Panc1 (cell line): ENCODE measurements at regions not wholly inside any gene's neighbourhood (a gene's known extent, or its start where the extent isn't known, plus 50 kb on each side); places are given as distances from the start of the nearest gene placed in this dataset.

Source experiments
- ATAC-seq: fragments of 200-7000 bp; cut with Tn5 transposase; 2 replicates; pipeline ENCODE4 v1.9.1; 2020; ENCODE audit warnings: mild to moderate bottlenecking, moderate library complexity
- BruUV-seq: library from RNA; stranded (reverse); fragments of 400-500 nt; replicated peaks from 2 replicates; lab custom pipeline; 2021; lab: Mats Ljungman, UMichigan
- CTCF ChIA-PET: fragments of 300-600 bp; sonication (Branson Sonifier 250); formaldehyde crosslinking; loops from one replicate; lab custom pipeline; 2022; ENCODE audit warnings: antibody characterized with exemption; lab: Charles Lee
- POLR2A ChIA-PET: fragments of 300-600 bp; sonication (Branson Sonifier 250); formaldehyde crosslinking; loops from one replicate; lab custom pipeline; 2022; ENCODE audit warnings: antibody characterized with exemption; lab: Charles Lee
- DNase-seq: peaks from one replicate; pipeline ENCODE4 v3.0.0-alpha.2; 2010; ENCODE audit warnings: low read depth, low spot score
- H3K27ac ChIP-seq: 2 replicates; pipeline ENCODE4 v1.5.1; 2011; ENCODE audit warnings: mild to moderate bottlenecking, low read length, inconsistent platforms
- H3K27me3 ChIP-seq: fragments of 200-500 bp; sonication (Bioruptor generic); 2 replicates; pipeline ENCODE4 v1.6.0; 2014; ENCODE audit warnings: low read length, inconsistent platforms; ENCODE audit not compliant: control insufficient read depth, insufficient read depth
- H3K36me3 ChIP-seq: fragments of 200-500 bp; sonication (Bioruptor generic); 2 replicates; pipeline ENCODE4 v1.5.1; 2014; ENCODE audit warnings: inconsistent platforms, mild to moderate bottlenecking, low read length, moderate library complexity; ENCODE audit not compliant: control insufficient read depth, insufficient read depth
- H3K4me1 ChIP-seq: 2 replicates; pipeline ENCODE4 v1.5.1; 2011; ENCODE audit warnings: inconsistent platforms, mild to moderate bottlenecking, low read length, moderate library complexity; ENCODE audit not compliant: control insufficient read depth, insufficient read depth
- H3K4me3 ChIP-seq, 2 experiments: 2 replicates each; pipeline ENCODE4 v1.5.1; 2011 to 2012; ENCODE audit warnings: low read depth in 2 of 2, low read length in 2 of 2, mild to moderate bottlenecking in 2 of 2, inconsistent platforms in 1 of 2, moderate library complexity in 1 of 2
- H3K9me3 ChIP-seq: fragments of 200-500 bp; sonication (Bioruptor generic); 2 replicates; pipeline ENCODE4 v1.5.1; 2014; ENCODE audit warnings: low read depth, mild to moderate bottlenecking, inconsistent platforms, low read length, moderate library complexity; ENCODE audit not compliant: control insufficient read depth, insufficient read depth
- POLR2AphosphoS5 ChIP-seq: IDR thresholded peaks from 2 replicates; pipeline ENCODE4 v1.6.1; 2012; ENCODE audit warnings: mild to moderate bottlenecking, low read depth, low read length, moderate library complexity
- SIN3A ChIP-seq: IDR thresholded peaks from 2 replicates; pipeline ENCODE4 v1.6.1; 2012; ENCODE audit warnings: low read depth, mild to moderate bottlenecking, low read length, moderate library complexity, borderline replicate concordance; ENCODE audit not compliant: insufficient read depth
- TCF7L2 ChIP-seq: IDR thresholded peaks from 2 replicates; pipeline ENCODE4 v1.6.1; 2011; ENCODE audit warnings: mild to moderate bottlenecking, low read depth, low read length, inconsistent platforms
- in situ Hi-C: cut with HindIII; loops from 2 replicates; pipeline ENCODE4 v1.10.0; 2016; ENCODE audit warnings: low sequenced_read_pairs, low pct_unique_long_range_greater_than_20kb
- intact Hi-C: fragments of 100-400 bp; cut with micrococcal nuclease; formaldehyde crosslinking; loops from one replicate; pipeline ENCODE4 v1.10.0; 2022; ENCODE audit not compliant: unreplicated experiment
- TF ChIP-seq, protein P1 (sequence below), 2 experiments: IDR thresholded peaks; 2 replicates each; pipeline ENCODE4 v1.6.1; 2011 to 2012; ENCODE audit warnings: low read depth in 2 of 2, control low read depth in 1 of 2, low read length in 1 of 2, mild to moderate bottlenecking in 1 of 2, moderate library complexity in 1 of 2; ENCODE audit not compliant: insufficient read depth in 1 of 2
- TF ChIP-seq, protein P2 (sequence below): fragments of 450-650 bp; IDR thresholded peaks from 2 replicates; pipeline ENCODE4 v1.5.1; 2017; ENCODE audit warnings: mild to moderate bottlenecking

DNA sequence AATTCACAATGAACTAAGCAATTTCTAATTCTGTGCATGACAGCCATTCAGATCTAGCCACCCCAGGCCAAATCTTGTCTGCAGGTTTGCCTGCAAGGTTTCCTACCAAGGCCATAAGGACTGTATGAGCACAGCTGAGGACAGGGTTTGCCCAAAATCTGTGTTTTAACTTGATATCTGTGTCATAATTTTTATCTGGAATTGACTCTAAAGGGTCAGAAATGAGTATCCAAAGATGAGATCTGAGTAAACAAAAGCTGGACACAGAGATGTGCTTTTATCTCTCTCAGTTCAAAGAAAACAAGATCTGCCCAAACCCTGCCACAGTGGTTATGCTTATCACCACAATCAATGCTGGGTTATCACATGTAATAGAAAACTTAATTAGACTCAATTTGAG is 154.6 kb upstream of the COL8A1 start:
- H3K9me3 ChIP-seq, result peaks cover 7% of the 10 kb centered on the region; the same call in 1 of the 2 replicates
- H3K4me1 ChIP-seq, result no peaks in the 10 kb centered on the region
- H3K36me3 ChIP-seq, result no peaks in the 10 kb centered on the region
- intact Hi-C loops, result no loop called here
- ATAC-seq, result no peak
- BruUV-seq, result no TSS peak
- no peak for DNase-seq
- H3K27me3 ChIP-seq, result no peaks in the 10 kb centered on the region
- CTCF ChIA-PET, result no interaction called here
- POLR2A ChIA-PET, result no interaction called here
- no peak overlapping the region for H3K4me3 ChIP-seq
- TF ChIP-seq, protein P1, sequence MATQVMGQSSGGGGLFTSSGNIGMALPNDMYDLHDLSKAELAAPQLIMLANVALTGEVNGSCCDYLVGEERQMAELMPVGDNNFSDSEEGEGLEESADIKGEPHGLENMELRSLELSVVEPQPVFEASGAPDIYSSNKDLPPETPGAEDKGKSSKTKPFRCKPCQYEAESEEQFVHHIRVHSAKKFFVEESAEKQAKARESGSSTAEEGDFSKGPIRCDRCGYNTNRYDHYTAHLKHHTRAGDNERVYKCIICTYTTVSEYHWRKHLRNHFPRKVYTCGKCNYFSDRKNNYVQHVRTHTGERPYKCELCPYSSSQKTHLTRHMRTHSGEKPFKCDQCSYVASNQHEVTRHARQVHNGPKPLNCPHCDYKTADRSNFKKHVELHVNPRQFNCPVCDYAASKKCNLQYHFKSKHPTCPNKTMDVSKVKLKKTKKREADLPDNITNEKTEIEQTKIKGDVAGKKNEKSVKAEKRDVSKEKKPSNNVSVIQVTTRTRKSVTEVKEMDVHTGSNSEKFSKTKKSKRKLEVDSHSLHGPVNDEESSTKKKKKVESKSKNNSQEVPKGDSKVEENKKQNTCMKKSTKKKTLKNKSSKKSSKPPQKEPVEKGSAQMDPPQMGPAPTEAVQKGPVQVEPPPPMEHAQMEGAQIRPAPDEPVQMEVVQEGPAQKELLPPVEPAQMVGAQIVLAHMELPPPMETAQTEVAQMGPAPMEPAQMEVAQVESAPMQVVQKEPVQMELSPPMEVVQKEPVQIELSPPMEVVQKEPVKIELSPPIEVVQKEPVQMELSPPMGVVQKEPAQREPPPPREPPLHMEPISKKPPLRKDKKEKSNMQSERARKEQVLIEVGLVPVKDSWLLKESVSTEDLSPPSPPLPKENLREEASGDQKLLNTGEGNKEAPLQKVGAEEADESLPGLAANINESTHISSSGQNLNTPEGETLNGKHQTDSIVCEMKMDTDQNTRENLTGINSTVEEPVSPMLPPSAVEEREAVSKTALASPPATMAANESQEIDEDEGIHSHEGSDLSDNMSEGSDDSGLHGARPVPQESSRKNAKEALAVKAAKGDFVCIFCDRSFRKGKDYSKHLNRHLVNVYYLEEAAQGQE (IDR thresholded peaks at IDR 0.05; ENCODE audit: insufficient read depth in 1 of 2, low read depth in 2 of 2, low read length in 1 of 2), result no peak
- TF ChIP-seq SIN3A (no peak), POLR2AphosphoS5 (no peak), TCF7L2 (no peak)
- TF ChIP-seq, protein P2, sequence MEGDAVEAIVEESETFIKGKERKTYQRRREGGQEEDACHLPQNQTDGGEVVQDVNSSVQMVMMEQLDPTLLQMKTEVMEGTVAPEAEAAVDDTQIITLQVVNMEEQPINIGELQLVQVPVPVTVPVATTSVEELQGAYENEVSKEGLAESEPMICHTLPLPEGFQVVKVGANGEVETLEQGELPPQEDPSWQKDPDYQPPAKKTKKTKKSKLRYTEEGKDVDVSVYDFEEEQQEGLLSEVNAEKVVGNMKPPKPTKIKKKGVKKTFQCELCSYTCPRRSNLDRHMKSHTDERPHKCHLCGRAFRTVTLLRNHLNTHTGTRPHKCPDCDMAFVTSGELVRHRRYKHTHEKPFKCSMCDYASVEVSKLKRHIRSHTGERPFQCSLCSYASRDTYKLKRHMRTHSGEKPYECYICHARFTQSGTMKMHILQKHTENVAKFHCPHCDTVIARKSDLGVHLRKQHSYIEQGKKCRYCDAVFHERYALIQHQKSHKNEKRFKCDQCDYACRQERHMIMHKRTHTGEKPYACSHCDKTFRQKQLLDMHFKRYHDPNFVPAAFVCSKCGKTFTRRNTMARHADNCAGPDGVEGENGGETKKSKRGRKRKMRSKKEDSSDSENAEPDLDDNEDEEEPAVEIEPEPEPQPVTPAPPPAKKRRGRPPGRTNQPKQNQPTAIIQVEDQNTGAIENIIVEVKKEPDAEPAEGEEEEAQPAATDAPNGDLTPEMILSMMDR, result no peak
- no peak overlapping the region for H3K27ac ChIP-seq
- in situ Hi-C loops, result no loop called here

DNA sequence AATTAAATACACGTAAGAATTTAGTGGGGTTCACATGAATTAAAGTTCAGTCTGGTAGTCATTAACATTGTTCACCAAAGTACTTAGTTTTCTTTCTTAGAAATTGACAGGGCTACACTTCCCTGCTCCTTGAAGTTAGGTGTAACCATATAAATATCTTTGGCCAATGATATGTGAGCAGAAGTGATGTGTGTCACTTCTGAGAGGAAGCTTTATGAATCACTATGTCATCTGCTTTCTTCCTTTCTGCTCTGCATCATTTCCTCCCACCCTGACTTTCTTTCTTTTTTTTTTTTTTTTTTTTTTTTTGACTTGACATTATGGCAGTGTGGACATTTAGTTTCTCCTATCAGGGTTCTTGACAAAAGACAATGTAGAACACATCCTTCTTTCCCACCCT is 156.2 kb upstream of the COL8A1 start:
- POLR2A ChIA-PET, result no interaction called here
- TF ChIP-seq POLR2AphosphoS5 (no peak), TCF7L2 (no peak), SIN3A (no peak)
- TF ChIP-seq, protein P1 (IDR thresholded peaks at IDR 0.05; ENCODE audit: insufficient read depth in 1 of 2, low read depth in 2 of 2, low read length in 1 of 2), result no peak
- TF ChIP-seq, protein P2, result no peak
- Histone ChIP-seq H3K27ac (no peak overlapping the region), H3K27me3 (no peaks in the 10 kb centered on the region), H3K36me3 (no peaks in the 10 kb centered on the region), H3K4me3 (no peak overlapping the region), H3K9me3 (no peaks in the 10 kb centered on the region; the same call in 1 of the 2 replicates), H3K4me1 (no peaks in the 10 kb centered on the region)
- intact Hi-C loops, result no loop called here
- no TSS peak for BruUV-seq
- CTCF ChIA-PET, result no interaction called here
- DNase-seq, result no peak
- no peak for ATAC-seq
- in situ Hi-C loops, result no loop called here
